CD4-positive, alpha-beta T cell treated with Interleukin-6 at 100 ng/mL for 8 hours (primary cell): ENCODE measurements at regions not wholly inside any gene's neighbourhood (a gene's known extent, or its start where the extent isn't known, plus 50 kb on each side); places are given as distances from the start of the nearest gene placed in this dataset.

Experiments
- DNase-seq: peaks from one replicate; pipeline ENCODE4 v3.0.0-alpha.2; 2020; ENCODE audit warnings: mixed read lengths, low spot score

GRCh38 chr18:75491361-75491760, 63.9 kb upstream of the SMIM21 start:
- no peak for DNase-seq

- no peak for DNase-seq
Observed at GRCh38 chr18:75489493-75490190, 62.1 kb upstream of the SMIM21 start.

GRCh38 chr18:75483662-75484061, 56.2 kb upstream of the SMIM21 start:
- DNase-seq, result no peak

- DNase-seq, result no peak
Observed at GRCh38 chr18:75482880-75483279, 55.4 kb upstream of the SMIM21 start.

GRCh38 chr18:75480487-75480886, 53.0 kb upstream of the SMIM21 start:
- DNase-seq, result no peak

GRCh38 chr18:75478996-75479880, 51.7 kb upstream of the SMIM21 start:
- peak; percentile 38 for DNase-seq

- DNase-seq, result no peak
Observed at GRCh38 chr18:75477900-75478299, 50.4 kb upstream of the SMIM21 start.
